ENCODE measurements at regions not wholly inside any gene's neighbourhood (a gene's known extent, or its start where the extent isn't known, plus 50 kb on each side); places are given as distances from the start of the nearest gene placed in this dataset.

DNA sequence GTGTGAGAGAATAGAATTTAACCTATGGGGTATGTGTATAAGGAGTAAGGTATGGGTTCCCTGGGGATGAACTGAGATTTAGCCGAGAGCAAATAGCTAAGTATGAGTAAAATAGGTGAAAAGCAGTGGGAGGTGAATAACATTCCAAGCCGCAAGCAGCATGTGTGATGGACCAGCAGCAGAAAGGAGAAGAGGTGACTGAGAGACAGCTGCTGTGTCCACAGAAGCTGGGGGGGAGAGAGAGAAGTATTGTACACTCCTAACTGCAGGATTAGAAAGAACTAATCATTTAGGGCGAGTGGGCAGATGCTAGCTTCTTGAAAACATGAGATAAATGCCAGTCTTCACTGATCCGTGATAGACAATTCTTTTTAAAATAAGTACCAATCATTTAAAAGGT lies 296.0 kb downstream of the KLHL4 start:
- intact Hi-C loops (cut with DNase I), result no loop called here
- DNase-seq (no peak), ATAC-seq (no peak)
- H3K27me3 ChIP-seq (ENCODE audit: low read depth), result no peaks in the 10 kb centered on the region
- no peak overlapping the region for H3K4me3 ChIP-seq
- no peak overlapping the region for H3K27ac ChIP-seq
- H3K9me3 ChIP-seq, result no peaks in the 10 kb centered on the region
- TF ChIP-seq, protein P1, sequence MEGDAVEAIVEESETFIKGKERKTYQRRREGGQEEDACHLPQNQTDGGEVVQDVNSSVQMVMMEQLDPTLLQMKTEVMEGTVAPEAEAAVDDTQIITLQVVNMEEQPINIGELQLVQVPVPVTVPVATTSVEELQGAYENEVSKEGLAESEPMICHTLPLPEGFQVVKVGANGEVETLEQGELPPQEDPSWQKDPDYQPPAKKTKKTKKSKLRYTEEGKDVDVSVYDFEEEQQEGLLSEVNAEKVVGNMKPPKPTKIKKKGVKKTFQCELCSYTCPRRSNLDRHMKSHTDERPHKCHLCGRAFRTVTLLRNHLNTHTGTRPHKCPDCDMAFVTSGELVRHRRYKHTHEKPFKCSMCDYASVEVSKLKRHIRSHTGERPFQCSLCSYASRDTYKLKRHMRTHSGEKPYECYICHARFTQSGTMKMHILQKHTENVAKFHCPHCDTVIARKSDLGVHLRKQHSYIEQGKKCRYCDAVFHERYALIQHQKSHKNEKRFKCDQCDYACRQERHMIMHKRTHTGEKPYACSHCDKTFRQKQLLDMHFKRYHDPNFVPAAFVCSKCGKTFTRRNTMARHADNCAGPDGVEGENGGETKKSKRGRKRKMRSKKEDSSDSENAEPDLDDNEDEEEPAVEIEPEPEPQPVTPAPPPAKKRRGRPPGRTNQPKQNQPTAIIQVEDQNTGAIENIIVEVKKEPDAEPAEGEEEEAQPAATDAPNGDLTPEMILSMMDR (IDR thresholded peaks at IDR 0.05), result no peak
- no peaks in the 10 kb centered on the region for H3K4me1 ChIP-seq
- no peaks in the 10 kb centered on the region for H3K36me3 ChIP-seq

DNA sequence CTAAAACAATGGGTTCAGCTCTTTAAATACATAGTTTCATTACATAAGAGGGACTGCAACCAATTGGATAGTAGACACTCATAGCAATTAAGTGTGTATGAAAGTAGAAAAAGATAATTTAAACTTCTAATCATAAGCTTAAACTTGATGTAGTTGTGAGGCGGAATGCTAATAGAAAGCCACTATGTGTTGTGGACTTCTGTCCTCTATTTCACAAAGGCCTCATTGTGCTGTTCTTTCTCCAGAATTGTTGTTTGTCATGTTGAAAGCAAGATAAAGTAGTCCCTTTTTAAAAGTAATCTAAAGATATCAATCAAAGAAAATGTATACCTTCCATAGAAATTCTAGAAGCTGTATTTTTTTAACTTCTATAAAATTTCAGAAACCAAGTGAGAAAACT lies 329.4 kb downstream of the KLHL4 start:
- intact Hi-C loops (cut with DNase I), result no loop called here

DNA sequence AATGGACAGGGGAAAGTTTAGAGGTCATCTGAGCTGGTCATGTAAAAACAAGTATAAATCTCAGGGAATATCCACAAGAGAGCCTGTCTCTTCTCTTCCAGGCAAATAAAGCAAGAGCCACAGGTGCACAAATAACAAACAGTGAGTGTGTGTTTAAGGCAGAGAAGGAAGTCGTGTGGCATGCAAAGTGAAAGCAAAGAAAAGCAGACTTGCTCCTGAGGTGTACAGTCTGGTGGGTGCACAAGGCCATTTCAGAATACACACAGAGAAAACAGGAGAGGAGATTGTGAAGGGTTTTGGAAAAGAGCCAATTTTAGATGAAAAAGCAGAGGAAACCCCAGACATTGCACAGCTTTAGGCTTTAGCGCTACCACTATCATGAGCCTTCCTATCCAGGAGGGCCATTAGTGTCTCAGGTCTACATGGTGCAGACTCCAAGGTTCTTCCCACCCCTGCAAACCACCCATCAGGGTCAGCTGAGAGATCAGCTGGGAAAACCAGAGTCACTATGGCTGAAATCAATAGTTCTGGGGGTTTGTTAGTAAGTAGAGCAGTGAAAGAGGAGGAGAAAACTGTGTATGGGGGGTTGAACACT lies 355.8 kb downstream of the KLHL4 start:
- ATAC-seq, result no peak
- no peak for DNase-seq
- no peaks in the 10 kb centered on the region for H3K9me3 ChIP-seq
- intact Hi-C loops (cut with DNase I), result no loop called here
- no peaks in the 10 kb centered on the region for H3K4me1 ChIP-seq
- TF ChIP-seq, protein P1 (IDR thresholded peaks at IDR 0.05), result no peak
- H3K27me3 ChIP-seq (ENCODE audit: low read depth), result no peaks in the 10 kb centered on the region
- no peak overlapping the region for H3K27ac ChIP-seq
- H3K4me3 ChIP-seq, result no peak overlapping the region
- no peaks in the 10 kb centered on the region for H3K36me3 ChIP-seq

More for the DNA sequence above, 329.4 kb downstream of the KLHL4 start:
- H3K4me3 ChIP-seq, result no peak overlapping the region
- DNase-seq, result no peak
- H3K27ac ChIP-seq, result no peak overlapping the region
- no peaks in the 10 kb centered on the region for H3K36me3 ChIP-seq
- TF ChIP-seq, protein P1 (IDR thresholded peaks at IDR 0.05), result no peak
- no peak for ATAC-seq
- H3K27me3 ChIP-seq (ENCODE audit: low read depth), result no peaks in the 10 kb centered on the region
- no peaks in the 10 kb centered on the region for H3K4me1 ChIP-seq
- H3K9me3 ChIP-seq, result no peaks in the 10 kb centered on the region

DNA sequence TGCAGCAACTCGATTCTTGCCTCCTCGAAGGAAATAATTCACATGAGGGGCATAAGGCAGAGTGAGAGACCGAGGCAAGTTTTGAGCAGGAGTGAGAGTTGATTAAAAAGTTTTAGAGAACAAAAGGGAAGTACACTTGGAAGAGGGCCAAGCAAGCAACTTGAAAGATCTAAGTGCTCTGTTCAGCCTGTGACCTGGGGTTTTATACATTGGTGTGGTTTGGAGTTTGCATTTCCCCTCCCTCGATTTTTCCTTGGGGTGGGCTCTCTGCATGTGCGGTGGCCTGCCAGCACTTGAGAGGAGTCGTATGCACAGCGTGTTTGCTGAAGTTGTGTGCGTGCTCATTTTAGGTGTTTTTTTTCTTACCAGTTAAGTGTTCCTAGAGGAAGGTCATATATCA lies 356.4 kb downstream of the KLHL4 start:
- Histone ChIP-seq H3K27ac (no peak overlapping the region), H3K27me3 (ENCODE audit: low read depth) (no peaks in the 10 kb centered on the region), H3K9me3 (no peaks in the 10 kb centered on the region), H3K4me3 (no peak overlapping the region), H3K4me1 (no peaks in the 10 kb centered on the region), H3K36me3 (no peaks in the 10 kb centered on the region)
- no peak for ATAC-seq
- DNase-seq, result no peak
- TF ChIP-seq, protein P1 (IDR thresholded peaks at IDR 0.05), result no peak
- intact Hi-C loops (cut with DNase I), result no loop called here

DNA sequence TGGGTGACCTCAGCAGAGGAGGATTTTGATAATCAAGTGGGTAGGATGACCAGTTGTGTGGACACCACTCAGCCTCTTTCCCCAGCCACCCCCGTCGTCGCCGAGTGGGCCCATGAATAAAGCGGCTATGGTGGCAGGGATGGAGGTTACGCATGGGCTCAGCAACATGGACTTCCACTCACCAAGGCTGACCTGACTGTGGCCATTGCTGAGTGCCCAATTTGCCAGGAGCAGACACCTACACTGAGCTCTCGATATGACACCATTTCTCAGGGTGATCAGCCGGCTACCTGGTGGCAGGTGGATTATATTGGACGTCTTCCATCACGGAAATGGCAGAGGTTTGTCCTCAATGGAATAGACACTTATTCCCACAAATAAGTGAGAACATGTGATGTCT lies 361.3 kb downstream of the KLHL4 start:
- H3K36me3 ChIP-seq, result no peaks in the 10 kb centered on the region
- no peak overlapping the region for H3K4me3 ChIP-seq
- intact Hi-C loops (cut with DNase I), result no loop called here
- no peak overlapping the region for H3K27ac ChIP-seq
- no peaks in the 10 kb centered on the region for H3K4me1 ChIP-seq
- DNase-seq, result no peak
- no peak for ATAC-seq
- H3K9me3 ChIP-seq, result no peaks in the 10 kb centered on the region
- TF ChIP-seq, protein P1 (IDR thresholded peaks at IDR 0.05), result no peak
- no peaks in the 10 kb centered on the region for H3K27me3 ChIP-seq (ENCODE audit: low read depth)

DNA sequence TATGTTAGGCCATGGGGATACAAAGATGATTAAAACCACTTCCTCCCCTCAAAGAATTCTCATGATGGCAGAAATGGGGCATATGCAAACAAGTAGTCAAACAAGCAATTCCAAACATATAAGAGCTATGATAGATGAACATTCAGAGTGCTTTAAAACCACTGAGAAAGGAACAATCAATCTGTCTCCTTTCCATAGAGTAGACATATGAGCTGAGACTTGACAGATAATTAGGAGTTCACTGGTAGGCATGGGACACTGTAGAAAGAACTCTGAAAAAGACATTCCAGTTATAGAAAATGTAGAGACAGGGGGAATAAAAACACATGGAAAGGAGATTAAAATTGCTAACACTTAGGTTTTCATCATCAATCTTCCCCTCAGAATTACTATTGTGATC lies 372.8 kb downstream of the KLHL4 start:
- TF ChIP-seq, protein P1 (IDR thresholded peaks at IDR 0.05), result no peak
- DNase-seq, result no peak
- H3K4me3 ChIP-seq, result no peak overlapping the region
- H3K27me3 ChIP-seq (ENCODE audit: low read depth), result no peaks in the 10 kb centered on the region
- H3K9me3 ChIP-seq, result no peaks in the 10 kb centered on the region
- H3K4me1 ChIP-seq, result no peaks in the 10 kb centered on the region
- H3K36me3 ChIP-seq, result no peaks in the 10 kb centered on the region
- intact Hi-C loops (cut with DNase I), result no loop called here
- ATAC-seq, result no peak
- H3K27ac ChIP-seq, result no peak overlapping the region

All from lower lobe of right lung (tissue), 2 donors.